Activated T-cell treated with anti-CD3 and anti-CD28 coated beads for 1 hour (primary cell): ENCODE measurements at regions not wholly inside any gene's neighbourhood (a gene's known extent, or its start where the extent isn't known, plus 50 kb on each side); places are given as distances from the start of the nearest gene placed in this dataset.

Experiments
- DNase-seq: peaks from one replicate; pipeline ENCODE4 v3.0.0-alpha.2; 2020; ENCODE audit warnings: low read depth

DNA sequence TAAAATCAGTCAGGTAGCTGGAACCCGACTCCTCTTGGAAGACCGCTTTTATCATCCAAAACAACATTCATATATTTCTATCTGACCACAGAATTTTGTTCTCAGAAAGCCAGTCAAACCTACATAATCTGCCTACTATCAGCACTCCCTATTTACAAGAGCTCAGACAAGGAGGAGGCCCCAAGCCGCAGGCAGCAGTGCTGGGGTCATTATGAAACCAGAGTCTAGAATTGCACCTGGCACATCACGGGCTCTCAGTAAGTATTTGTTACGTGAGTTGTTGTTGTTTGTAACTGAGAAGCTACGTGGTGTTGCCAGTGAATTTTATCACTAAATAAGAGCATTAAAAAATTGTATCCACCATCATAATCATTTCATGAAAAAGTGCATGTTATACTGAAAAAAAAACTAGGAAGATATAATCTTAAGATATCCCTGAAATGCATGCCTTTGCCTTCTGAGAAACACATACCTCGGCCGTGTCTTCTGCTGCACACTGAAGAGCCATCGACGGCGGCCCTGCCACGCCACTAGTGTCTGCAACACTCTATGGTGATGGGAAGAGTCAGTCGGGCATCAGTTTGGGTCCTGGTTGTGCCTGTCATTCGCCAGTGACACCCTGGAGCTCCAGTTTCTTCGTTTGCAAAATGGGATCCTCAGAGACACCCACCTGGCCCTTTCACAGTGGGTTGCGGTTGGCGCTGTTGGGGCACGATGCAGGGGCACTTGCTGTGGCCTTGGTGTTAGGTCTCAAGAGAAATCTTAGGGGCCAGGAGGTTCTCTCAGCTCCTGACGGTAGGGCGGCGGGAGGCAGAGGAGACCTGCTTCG is 505.9 kb downstream of the EIPR1 start:
- no peak for DNase-seq

DNA sequence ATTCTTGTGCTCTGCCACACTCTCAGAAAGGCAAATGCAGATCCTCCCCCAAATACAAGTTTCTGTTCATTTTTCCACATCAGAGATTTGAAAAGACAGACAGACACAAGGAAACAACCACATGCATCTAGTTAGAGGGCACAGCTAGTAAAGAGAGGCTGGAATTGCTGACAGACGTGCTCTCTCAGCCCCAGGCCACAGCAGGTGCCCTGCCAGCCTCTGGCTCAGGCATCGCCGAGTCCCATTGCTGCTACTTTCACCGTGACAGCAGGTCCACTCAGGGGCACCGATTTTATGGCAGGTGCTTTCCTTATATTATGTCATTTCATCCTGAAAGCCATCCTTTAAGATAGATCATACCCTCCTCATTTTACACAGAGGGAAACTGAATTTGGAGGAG is 507.5 kb downstream of the EIPR1 start:
- no peak for DNase-seq

DNA sequence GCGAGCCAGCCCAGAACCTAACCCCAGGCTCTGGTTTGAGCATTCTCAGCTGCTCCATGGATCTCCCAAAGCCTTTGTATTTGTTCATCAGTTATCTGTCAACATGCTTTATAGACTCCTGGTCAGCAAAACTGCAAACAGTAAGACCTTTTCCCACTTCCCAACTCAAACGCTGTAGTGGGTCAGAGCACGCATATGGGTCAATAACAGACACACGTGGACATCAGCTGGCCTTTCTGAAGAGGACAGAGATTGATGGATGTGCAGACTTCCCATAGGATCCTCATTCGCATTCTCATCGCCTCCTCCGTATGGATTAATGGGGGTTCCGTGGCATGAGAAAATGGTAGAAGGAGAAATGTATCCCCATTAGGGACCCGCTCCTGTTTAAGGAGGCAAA is 508.1 kb downstream of the EIPR1 start:
- no peak for DNase-seq

DNA sequence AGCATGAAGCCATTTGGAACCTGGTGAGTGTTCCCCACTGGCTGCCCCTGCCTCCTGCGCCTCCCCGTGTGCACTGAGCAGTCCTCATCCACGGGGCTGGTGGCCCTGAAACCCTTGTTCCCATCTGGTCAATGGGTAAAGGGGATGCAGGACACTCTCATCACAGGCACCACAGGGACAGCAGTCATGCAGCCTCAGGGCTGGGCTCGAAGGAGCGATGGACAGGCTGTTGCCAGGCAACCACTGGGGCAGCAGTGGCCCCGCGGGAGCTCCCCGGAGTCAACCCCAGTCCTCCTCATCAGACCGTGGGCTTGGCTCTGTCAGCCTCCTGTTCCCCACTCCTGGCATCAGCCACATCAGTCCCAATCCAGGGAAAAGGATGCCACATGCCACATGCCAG is 509.5 kb downstream of the EIPR1 start:
- DNase-seq, result no peak

DNA sequence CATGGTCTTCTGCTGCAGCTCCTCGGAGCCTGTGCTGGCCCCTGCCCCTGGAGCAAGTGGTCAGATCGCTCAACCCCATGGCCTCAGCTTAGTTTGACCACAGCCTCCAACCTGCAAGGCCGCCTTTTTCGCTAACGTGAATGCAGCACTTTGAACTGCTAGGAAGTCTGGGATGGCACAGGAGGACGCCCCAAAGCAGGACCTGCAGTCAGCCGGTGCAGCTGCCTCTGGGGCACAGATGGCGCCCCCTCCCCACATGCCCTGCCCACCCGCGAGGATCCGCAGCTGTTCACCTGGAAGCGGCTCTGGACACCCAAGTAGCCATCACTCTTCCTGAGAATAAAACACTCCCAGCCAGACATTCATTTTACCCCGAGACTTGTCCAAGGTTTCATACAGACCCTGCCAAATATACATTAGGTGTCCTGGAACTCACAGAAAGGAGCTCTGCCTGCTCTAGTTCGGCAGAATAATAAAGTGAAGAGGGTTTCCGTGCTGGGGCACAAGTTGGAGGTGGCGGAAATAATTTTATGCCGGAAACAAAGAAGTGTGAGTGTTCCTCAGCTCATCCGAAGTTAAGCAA is 510.1 kb downstream of the EIPR1 start:
- no peak for DNase-seq

DNA sequence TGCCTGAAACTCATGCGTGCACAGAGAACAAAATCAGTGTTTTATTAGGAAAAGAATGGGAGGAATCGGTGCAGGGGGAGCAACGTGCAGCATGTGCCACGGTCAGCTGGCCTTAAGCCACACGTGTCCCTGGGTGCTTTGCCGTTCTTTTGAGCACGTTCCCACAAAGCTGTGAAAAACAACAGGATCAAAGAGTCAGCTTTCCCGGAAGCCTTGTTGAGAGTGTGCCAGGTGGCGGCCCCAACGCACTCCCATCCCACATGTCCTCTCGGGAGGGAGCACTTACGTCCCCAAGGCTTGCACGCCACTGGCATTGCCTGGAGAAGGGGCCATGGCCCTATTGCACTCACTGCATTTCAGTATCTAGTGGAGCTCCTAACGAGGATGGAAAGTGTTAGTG is 511.2 kb downstream of the EIPR1 start:
- no peak for DNase-seq

DNA sequence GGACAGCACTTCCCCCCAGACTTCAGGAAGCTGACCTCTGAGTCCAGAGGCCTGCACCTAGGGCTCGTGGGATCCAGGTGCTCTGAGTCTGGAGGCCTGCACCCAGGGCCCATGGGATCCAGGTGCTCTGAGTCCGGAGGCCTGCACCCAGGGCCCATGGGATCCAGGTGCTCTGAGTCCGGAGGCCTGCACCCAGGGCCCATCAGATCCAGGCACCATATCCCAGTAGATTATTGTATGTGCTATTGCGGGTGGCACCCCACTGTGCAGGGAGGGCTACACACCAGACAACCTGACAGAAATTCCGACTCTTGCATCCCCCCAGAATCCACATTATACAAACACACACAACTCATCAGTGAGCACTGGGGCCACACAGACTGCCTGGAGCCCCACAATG is 515.2 kb downstream of the EIPR1 start:
- no peak for DNase-seq

DNA sequence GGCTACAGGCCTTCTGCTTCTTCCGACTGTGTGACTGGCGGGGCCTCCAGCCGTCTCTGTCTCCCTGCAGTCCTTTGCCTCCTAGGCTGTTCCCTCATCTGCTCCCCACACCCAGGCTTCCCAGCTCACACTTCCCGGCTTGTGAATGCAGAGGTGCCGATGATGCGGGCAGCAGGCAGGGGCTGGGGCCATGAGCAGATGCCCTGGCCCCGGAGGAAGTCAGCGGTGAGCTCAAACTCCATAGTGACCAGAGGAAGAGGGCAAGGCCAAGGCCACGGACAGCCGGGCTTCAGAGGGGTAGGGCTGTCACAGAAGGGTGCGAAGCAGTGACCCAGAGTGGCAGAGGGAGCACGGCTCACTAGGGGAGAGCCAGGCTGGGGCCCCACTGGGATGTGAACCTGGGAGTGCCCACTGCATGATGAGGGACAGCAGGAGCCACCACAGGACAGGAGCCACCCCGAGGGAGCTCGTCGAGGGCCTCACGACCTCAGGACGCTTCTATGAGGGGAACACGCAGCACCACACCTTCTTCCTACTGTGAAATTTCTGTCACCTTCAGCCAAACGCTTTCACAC is 515.9 kb downstream of the EIPR1 start:
- no peak for DNase-seq

DNA sequence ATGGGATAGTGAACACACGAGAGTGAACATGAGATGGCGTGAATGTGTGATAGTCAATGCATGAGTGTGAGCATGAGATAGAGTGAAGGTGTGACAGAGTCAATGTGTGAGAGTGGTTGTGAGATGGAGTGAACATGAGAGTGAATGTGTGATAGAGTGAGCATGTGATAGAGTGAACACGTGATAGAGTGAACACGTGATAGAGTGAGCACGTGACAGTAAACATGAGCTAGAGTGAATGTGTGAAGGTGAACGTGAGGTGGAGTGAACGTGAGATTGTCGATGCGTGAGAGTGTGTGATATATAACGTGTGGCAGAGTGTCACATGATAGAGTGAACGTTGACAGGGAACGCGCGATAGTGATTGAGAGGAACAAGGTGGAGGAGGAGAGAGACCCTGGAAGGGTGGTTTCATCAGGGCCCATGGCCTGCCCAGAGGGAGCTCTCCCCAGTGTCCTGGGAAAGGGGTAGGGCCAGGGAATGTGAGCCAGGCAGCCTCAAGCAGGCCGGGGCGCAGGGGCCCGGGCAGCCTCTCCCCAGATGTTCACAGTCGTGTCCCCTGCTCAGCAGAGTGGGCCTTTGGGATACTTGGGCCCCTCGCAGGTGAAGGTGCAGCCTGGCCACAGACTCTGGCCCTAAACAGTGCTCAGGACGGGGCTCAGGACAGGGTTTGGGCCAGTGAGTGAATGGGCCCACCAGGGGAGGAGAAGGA is 516.9 kb downstream of the EIPR1 start:
- DNase-seq, result no peak

DNA sequence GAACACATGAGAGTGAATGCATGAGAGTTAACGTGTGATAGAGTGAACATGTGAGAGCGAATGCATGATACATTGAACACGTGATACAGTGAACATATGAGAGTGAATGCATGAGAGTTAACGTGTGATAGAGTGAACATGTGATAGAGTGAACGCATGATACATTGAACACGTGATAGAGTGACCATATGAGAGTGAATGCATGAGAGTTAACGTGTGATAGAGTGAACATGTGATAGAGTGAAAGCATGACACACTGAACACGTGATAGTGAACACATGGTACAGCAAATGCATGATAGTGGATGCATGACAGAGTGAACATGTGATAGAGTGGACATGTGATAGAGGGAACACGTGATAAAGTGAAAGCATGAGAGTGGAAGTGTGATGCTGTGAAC is 517.9 kb downstream of the EIPR1 start:
- no peak for DNase-seq

DNA sequence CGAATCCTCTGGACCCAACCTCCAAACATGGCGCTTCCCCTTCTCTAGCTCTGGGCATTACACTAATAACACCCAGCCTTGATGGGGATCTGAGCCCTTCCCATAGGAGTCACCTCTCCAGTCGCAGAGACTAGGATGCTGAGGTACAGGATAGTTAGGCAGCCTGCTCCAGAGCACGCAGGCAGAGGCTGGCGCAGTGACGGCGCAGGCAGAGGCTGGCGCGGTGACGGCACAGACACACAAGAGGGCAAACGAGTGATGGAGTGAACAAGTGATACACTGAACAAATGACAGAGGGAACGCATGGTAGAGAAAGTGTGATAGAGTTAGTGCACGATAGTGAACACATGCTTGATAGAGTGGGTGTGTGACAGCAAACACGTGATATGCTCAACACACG is 518.5 kb downstream of the EIPR1 start:
- DNase-seq, result no peak

DNA sequence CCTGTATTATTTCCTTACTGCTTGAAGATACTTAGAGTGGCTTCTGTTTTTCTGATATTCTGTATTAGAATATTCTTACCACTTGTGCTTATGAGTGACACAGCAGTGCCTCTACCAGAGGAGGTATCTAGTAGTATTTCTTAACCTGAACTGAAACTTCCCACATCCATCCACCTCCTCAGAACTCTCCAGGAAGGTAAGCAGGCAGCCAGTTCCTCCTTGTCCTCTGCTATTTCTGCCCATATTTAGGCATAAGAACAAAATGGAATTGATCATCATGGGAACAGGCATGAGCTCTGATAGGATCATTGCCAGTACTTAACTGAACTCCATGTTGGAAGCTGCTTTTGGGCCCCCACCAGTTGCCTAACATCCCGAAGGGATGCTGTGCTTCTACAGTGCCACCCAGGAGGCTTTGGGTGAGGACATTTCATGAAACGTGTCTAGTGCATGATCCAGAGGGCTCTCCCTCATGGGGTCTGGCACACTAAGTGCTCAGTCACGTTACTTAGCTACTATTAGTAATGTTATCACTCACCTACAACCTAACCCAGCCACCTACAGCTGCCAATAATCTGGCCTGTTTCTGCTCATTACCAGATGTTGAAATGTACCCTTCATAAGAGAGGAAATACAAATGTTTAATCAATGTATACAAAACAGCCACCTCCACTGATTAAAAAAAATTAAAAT is 520.7 kb downstream of the EIPR1 start:
- no peak for DNase-seq

DNA sequence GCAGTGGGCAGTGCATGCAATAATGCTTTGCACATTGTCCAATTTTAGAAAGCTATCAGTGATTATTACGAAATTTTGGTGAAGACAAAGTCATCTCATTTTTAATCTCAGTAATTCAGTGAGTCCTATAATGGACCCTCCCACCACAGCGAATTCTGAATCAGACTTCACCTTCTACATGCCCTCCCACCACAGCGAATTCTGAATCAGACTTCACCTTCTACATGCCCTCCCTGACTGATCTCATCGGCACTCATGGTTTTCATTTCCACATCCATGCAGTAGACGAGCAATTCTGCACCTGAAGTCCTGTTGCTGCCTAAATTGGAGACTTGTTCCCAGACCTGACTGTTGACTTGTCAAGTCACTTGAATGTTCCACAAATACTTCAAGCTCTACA is 522.3 kb downstream of the EIPR1 start:
- DNase-seq, result no peak

DNA sequence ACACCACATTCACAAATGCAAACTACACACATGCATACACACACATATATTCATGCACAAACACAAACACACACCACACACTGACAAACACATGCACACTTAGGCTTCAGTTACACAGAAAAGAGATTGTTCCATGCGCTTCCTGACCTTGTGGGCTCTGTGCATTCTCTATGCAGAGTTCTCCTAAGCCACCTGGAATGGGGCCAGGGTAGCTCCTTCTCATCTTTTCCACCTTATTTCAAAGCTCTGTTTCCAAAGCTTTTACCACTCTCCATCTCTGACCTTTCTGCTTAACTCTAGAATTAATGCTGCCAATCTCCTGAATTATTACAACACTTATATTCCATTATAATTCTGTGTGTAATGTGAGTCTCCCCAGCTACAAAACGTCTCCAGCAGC is 522.3 kb upstream of the MYT1L start:
- DNase-seq, result no peak

DNA sequence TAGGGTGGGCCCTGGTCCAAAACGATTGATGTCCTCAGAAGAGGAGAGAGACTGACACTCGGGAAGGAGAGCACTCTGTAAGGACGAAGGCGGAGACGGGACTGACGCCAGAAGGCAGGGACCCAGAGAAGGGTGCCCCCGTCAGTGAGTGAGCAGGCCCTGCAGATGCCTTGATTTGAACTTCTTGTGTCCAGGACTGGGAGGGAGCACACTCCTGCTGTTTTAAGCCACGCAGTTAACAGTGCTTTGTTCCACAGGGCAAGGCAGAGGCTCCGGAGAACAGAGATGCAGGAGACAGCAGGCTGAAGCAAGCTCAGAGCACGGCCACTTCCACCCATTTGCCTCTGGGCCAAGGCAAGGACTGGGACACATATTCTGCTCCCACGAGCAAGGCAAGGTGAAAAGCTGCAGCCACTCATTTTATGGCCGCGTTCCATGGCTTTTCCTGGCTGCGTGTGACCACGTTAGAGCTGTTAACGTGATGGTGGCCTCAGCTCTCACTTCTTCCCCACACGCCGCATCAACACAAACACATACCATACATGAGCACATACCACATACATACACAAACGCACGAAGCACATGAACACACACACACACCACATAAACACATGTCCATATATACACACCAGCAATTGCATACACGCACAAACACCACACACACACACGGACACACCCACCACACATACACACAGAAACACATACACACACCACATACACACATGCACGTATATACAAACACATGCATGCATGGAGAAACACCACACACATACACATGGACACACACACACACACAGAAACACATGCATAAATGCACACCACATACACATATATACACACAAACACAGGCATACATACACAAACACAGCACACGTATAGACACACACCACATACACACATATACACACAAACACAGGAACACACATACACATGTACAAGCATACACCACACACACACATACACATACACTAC is 521.0 kb upstream of the MYT1L start:
- DNase-seq, result no peak

DNA sequence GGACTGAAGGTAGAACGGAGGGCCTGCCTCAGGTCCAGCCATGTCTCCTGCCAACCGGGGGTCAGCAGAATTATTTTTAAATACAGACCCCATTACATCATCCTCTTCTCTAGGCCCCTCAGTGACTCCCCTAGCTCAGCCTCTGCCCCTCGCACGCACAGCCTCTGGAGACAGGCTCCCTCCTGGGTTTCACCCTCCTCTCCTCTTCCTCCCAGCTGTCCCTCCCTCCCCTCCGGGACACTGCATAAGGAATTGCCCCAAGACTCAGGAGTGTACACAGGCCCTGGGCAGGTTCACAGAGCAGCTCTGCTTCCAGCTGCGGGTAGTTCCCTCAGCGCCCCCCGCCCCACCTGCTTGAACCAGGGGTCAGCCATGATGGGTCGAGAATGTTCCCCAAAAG is 520.2 kb upstream of the MYT1L start:
- no peak for DNase-seq

DNA sequence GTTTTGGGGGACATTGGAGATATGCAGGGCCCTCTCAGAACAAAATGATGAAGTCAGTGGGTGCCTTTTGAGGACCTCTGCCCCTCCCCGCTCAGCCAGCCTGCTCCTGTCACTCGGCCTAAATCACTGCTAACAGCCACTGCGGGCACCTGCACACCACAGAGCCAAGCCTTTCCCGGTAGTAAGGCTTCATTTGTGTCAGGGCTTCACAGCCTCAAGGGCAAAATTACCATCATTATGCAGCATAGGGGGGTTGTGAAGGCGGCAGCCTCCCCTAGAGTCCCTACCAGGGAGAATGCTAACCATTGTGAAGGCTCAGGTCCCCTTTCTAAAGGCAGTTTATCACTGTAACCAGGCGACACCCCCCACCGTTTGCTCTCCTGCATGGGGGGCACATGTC is 519.8 kb upstream of the MYT1L start:
- DNase-seq, result no peak

DNA sequence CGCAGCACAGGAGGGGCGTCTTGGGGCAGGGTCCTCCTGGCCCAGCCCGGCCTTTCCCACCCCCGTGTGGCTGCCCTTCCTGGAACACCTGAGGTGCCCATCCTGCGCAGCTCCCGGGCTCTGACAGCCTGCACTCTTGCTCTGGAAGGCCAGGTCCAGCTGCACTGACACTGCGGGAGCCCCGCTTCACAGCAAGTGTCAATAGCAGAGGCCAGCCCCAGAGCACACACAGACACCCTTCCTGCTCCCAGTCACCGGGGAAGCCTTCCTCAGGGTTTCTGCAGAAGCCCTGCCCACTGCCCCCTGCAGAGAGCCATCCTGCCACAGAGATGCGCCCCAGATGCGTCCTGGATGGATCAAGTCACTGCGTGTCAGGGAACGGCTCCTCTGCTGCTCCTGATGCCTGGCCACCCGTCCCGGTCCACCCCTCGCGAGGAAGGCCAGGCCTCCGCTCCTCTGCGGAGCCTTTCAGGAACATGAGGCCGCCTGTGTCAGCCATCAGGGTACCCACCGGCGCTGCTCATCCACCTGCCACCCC is 519.2 kb upstream of the MYT1L start:
- DNase-seq, result no peak

DNA sequence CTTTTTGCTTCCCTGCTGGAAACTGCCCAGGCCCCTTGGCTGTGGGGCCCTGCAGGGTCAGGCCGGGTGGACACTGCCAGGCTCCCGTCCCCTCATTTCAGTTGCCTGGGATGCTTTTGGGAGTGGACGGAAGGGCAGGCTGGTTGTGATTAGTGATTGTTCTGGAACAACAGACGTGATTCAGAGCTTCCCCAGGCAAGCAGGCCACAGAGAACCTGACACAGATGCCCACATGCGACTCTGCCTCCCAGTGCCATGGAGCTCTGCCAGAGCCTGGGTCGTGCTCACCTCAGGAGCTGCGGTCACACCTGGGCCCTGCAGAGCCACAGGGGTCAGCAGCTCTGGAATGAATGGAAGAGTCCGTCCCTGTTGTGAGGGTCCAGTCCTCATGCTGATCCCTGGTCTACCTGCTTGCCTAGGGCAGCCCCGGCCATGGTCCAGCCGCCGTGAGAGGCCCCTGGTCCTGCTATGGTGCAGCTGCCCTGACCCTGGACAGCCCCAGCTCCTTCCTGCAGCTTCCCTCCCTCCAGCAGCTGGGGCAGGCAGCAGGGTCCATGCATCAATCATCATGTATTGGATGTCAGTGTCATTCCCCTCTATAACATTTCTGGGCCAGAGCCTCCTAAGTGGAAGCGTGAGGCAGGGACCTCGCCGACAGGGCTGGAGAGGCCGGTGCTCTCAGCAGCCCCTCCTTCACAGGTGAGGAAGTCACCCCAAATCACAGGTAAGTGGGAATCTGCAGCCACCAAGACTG is 518.6 kb upstream of the MYT1L start:
- DNase-seq, result no peak

DNA sequence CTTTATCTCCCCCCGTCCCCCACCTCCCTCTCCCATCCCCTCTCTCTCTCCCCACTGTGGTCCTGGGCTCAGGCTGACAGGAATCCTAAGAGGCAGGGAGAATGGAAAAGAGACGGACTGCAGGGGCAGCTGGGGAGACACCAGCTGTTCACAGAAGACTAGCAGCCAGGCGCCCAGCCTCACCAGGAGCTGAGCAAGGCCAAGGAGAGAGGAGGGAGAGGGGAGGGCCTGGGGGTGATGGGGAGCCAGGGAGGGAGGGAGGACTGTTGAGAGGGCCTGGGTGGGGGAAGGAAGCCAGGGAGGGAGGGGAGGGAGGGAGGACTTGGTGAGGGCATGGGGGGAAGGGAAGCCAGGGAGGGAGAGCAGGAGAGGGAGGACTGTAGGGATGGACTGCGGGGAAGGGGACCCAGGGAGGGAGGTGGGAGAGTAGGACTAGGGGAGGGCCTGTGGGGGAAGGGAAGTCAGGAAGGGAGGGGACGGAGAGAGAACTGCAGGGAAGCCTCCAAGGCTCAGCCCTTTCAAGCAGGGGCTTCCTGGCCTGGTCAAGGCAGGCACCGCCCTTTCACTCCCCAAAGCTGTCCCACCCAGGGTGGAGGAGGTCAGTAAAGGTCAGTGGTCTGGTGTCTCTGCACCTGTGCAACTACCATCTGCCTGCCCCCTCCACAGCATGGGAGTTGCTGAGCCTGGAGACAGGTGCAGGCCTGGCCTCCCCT is 517.7 kb upstream of the MYT1L start:
- DNase-seq, result no peak
